HL-60 (cell line): ENCODE measurements at regions not wholly inside any gene's neighbourhood (a gene's known extent, or its start where the extent isn't known, plus 50 kb on each side); places are given as distances from the start of the nearest gene placed in this dataset.

ENCODE experiments used
- DNase-seq, 2 experiments: peaks; one replicate each; pipeline ENCODE4 v3.0.0-alpha.2; 2010 to 2020; ENCODE audit warnings: low read depth in 1 of 2, low spot score in 1 of 2
- H3K27ac ChIP-seq: fragments of 250-450 bp; sonication (Bioruptor Pico); replicated peaks from 2 replicates; pipeline ENCODE4 v1.5.1; 2020; ENCODE audit warnings: mild to moderate bottlenecking, moderate library complexity
- H3K27me3 ChIP-seq: fragments of 250-450 bp; sonication (Bioruptor Pico); 2 replicates; pipeline ENCODE4 v1.5.1; 2021; ENCODE audit warnings: mild to moderate bottlenecking, moderate library complexity; ENCODE audit not compliant: insufficient read depth, poor library complexity, severe bottlenecking
- H3K4me3 ChIP-seq: replicated peaks from 2 replicates; pipeline ENCODE4 v1.5.1; 2011; ENCODE audit warnings: mild to moderate bottlenecking, control low read depth, low read length; ENCODE audit not compliant: insufficient read depth
- GABPA ChIP-seq: IDR thresholded peaks from 2 replicates; pipeline ENCODE4 v1.6.1; 2012; ENCODE audit warnings: low read depth
- POLR2AphosphoS5 ChIP-seq: IDR thresholded peaks from 2 replicates; pipeline ENCODE4 v1.6.1; 2012; ENCODE audit warnings: low read depth
- SPI1 ChIP-seq: IDR thresholded peaks from 2 replicates; pipeline ENCODE4 v1.6.1; 2012; ENCODE audit warnings: low read depth, mild to moderate bottlenecking, borderline replicate concordance
- TF ChIP-seq, protein P1 (sequence below): IDR thresholded peaks from one replicate; pipeline ENCODE4 v1.5.1; 2011; ENCODE audit warnings: low read length, control low read depth, inconsistent platforms; ENCODE audit not compliant: insufficient read depth
- TF ChIP-seq, protein P2 (sequence below): IDR thresholded peaks from 2 replicates; pipeline ENCODE4 v1.6.1; 2012; ENCODE audit warnings: low read depth; ENCODE audit not compliant: insufficient replicate concordance

DNA sequence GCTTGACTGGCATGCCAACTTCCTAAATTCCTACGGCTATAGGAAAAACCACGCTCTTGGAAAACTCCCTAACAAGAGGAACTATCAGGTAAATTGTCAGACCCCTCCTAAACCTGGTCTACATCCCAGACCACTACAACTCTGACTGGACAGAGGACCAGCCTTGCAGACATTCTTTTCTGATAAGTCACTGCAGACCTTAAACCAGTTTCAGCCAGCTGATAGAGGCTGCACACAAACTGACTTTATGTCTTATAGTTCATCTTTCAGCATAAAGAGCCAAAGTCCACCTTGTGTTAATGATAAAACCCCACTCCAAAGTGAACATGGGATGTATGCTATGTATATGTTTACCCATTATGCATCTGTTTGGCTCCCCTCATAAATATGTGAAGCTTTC, 166.6 kb downstream of the KTN1 start:
- TF ChIP-seq, protein P1, sequence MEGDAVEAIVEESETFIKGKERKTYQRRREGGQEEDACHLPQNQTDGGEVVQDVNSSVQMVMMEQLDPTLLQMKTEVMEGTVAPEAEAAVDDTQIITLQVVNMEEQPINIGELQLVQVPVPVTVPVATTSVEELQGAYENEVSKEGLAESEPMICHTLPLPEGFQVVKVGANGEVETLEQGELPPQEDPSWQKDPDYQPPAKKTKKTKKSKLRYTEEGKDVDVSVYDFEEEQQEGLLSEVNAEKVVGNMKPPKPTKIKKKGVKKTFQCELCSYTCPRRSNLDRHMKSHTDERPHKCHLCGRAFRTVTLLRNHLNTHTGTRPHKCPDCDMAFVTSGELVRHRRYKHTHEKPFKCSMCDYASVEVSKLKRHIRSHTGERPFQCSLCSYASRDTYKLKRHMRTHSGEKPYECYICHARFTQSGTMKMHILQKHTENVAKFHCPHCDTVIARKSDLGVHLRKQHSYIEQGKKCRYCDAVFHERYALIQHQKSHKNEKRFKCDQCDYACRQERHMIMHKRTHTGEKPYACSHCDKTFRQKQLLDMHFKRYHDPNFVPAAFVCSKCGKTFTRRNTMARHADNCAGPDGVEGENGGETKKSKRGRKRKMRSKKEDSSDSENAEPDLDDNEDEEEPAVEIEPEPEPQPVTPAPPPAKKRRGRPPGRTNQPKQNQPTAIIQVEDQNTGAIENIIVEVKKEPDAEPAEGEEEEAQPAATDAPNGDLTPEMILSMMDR: no peak
- TF ChIP-seq POLR2AphosphoS5 (no peak), GABPA (no peak), SPI1 (no peak)
- TF ChIP-seq, protein P2, sequence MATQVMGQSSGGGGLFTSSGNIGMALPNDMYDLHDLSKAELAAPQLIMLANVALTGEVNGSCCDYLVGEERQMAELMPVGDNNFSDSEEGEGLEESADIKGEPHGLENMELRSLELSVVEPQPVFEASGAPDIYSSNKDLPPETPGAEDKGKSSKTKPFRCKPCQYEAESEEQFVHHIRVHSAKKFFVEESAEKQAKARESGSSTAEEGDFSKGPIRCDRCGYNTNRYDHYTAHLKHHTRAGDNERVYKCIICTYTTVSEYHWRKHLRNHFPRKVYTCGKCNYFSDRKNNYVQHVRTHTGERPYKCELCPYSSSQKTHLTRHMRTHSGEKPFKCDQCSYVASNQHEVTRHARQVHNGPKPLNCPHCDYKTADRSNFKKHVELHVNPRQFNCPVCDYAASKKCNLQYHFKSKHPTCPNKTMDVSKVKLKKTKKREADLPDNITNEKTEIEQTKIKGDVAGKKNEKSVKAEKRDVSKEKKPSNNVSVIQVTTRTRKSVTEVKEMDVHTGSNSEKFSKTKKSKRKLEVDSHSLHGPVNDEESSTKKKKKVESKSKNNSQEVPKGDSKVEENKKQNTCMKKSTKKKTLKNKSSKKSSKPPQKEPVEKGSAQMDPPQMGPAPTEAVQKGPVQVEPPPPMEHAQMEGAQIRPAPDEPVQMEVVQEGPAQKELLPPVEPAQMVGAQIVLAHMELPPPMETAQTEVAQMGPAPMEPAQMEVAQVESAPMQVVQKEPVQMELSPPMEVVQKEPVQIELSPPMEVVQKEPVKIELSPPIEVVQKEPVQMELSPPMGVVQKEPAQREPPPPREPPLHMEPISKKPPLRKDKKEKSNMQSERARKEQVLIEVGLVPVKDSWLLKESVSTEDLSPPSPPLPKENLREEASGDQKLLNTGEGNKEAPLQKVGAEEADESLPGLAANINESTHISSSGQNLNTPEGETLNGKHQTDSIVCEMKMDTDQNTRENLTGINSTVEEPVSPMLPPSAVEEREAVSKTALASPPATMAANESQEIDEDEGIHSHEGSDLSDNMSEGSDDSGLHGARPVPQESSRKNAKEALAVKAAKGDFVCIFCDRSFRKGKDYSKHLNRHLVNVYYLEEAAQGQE: no peak
- H3K27me3 ChIP-seq: no peaks in the 10 kb centered on the region
- DNase-seq: no peak
- H3K27ac ChIP-seq: no peak overlapping the region
- no peak overlapping the region for H3K4me3 ChIP-seq

DNA sequence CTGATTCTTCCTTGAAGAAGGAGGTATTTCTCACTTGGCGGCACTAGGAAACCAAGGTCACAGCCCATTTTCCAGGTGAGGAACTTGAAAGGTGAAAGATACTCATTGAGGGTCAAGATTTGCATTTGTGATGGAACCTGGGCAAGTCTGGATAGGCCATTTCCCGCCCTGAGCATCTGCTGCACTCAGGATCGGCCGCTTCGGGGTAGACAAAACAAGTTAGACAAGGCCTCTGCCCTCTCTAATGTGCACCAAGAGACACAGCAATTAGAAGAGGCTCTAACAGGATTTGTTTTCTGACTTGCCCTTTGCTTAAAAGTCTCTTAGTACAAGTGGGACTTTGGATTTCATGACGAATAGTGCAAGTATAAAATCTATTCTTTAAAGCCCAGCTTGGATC, 167.2 kb downstream of the KTN1 start:
- no peak overlapping the region for H3K27ac ChIP-seq
- TF ChIP-seq POLR2AphosphoS5 (no peak), SPI1 (no peak), GABPA (no peak)
- TF ChIP-seq, protein P1: no peak
- TF ChIP-seq, protein P2: no peak

DNA sequence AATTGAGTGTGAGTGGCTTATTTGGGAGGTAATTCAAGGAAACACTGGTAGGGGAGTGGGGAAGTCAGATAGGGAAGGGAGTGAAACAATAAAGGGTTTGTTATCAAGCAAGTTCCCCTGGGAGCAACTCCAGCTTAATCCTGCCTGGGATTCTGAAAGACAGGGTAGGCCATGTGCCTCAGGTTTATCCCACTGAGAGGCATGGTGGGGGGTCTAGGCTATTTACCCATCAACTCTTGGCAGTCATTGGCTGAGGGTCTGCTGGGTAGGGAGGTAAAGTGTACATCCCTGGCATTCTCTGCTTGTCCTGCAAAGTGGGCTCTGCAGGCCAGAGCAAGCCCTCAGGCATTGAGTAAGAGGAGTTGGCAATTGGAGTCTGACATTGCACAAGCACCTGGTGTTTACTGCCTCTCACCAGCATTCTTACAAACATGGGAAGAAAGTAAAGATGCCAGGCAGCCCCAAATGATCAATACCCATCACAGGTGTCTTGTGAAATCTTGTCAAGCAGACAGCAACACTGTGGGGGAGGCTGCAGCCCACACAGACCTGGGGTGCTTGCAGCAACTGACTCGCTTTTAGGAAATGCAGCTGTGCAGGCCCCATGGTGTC, 169.3 kb downstream of the KTN1 start:
- H3K27ac ChIP-seq: no peak overlapping the region
- peak in 1 of 2 experiments; percentile 12 for DNase-seq
- TF ChIP-seq, protein P2: no peak
- TF ChIP-seq GABPA: no peak
- no peak for TF ChIP-seq POLR2AphosphoS5
- TF ChIP-seq, protein P1: no peak
- TF ChIP-seq SPI1: no peak
- no peak overlapping the region for H3K4me3 ChIP-seq
- H3K27me3 ChIP-seq: no peaks in the 10 kb centered on the region

More for the DNA sequence above, 167.2 kb downstream of the KTN1 start:
- H3K27me3 ChIP-seq: no peaks in the 10 kb centered on the region
- no peak overlapping the region for H3K4me3 ChIP-seq
- no peak for DNase-seq
